Memory B cell (primary cell): ENCODE measurements at regions not wholly inside any gene's neighbourhood (a gene's known extent, or its start where the extent isn't known, plus 50 kb on each side); places are given as distances from the start of the nearest gene placed in this dataset.

Source experiments
- ATAC-seq: fragments of 150-1000 bp; cut with Tn5 transposase; 2 replicates; pipeline ENCODE4 v1.10.0; 2021; ENCODE audit warnings: low read depth, mild to moderate bottlenecking, moderate library complexity
- DNase-seq, 2 donors: peaks; one replicate each; pipeline ENCODE4 v3.0.0; 2022; ENCODE audit warnings: low spot score in 2 of 2
- H3K27ac Mint-ChIP-seq: one replicate; pipeline ENCODE4 v1.8.0; 2022; ENCODE audit warnings: mild to moderate bottlenecking, moderate library complexity, mixed read lengths
- H3K27me3 Mint-ChIP-seq: one replicate; pipeline ENCODE4 v1.8.0; 2022; ENCODE audit warnings: mixed read lengths
- H3K36me3 Mint-ChIP-seq: one replicate; pipeline ENCODE4 v1.8.0; 2022; ENCODE audit warnings: mild to moderate bottlenecking, mixed read lengths
- H3K4me1 Mint-ChIP-seq: one replicate; pipeline ENCODE4 v1.8.0; 2022; ENCODE audit warnings: mixed read lengths
- H3K4me3 Mint-ChIP-seq: one replicate; pipeline ENCODE4 v1.8.0; 2022; ENCODE audit warnings: mild to moderate bottlenecking, moderate library complexity, mixed read lengths
- H3K9me3 Mint-ChIP-seq: one replicate; pipeline ENCODE4 v1.8.0; 2022; ENCODE audit warnings: mixed read lengths

DNA sequence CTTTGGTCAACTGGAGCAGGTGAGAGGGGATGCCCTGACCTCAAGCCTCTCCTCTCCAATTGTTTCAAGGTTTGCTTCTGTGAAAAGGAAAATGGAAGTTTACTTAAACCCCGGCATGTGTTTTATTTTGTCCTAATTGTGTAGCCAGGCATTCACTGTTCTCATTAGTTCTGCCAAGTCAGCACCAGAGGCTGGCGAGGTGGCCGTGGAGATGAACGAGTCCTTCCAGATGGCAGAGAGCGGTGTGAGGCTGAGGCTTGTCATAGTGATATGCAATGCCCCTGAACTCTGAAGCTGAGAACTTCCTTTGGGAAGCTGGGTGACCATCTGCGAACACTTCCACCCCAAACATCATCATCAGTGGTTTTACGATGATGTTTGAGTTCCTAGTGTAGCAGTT, 199.6 kb downstream of the TJP1 start:
- DNase-seq (no peak), ATAC-seq (no peak)
- Mint-ChIP-seq H3K27me3 (peaks cover 2% of the 10 kb centered on the region), H3K4me3 (no peak overlapping the region), H3K27ac (no peak overlapping the region), H3K36me3 (no peaks in the 10 kb centered on the region), H3K9me3 (peaks cover 2% of the 10 kb centered on the region), H3K4me1 (no peaks in the 10 kb centered on the region)

DNA sequence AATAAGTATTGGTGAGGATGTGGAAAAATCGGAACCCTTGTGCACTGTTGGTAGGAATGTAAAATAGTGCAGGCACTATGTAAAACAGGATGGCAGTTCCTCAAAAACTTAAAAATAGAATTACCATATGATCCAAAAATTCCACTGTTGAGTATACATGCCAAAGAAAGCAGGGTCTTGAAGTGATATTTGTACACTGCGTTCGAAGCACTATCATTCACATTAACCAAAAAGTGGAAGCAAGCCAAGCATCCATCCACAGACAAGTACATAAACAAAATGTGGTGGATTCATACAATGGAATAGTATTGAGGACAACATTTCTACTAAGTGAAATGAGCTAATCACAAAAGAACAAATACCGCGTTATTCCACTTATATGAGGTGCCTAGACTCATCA, 200.7 kb downstream of the TJP1 start:
- Mint-ChIP-seq H3K27ac (no peak overlapping the region), H3K4me3 (no peak overlapping the region), H3K27me3 (peaks cover 2% of the 10 kb centered on the region), H3K36me3 (no peaks in the 10 kb centered on the region), H3K4me1 (no peaks in the 10 kb centered on the region), H3K9me3 (no peaks in the 10 kb centered on the region)
- no peak for ATAC-seq
- no peak for DNase-seq

DNA sequence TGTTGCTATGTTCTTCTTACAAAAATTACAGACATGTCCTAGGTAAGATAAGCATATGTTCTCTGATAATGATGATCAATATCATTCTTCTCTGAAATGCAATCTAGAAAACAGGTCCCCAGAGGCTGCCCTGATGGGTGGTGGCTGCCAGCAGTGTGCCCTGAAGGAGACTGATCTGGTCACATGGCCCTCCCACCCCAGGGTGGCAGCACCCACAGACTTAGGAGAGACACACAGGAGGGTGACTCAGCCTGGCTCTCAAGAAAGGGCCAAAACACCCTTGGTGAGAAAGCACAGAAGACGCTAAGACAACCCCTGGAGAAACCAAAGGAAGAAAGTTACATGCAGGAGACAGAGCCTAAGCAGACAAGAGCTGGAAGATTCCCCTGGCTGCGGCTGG, 203.7 kb downstream of the TJP1 start:
- ATAC-seq (no peak), DNase-seq (no peak)
- Mint-ChIP-seq H3K27me3 (peaks cover 2% of the 10 kb centered on the region), H3K9me3 (no peaks in the 10 kb centered on the region), H3K36me3 (no peaks in the 10 kb centered on the region), H3K4me3 (no peak overlapping the region), H3K27ac (no peak overlapping the region), H3K4me1 (no peaks in the 10 kb centered on the region)

DNA sequence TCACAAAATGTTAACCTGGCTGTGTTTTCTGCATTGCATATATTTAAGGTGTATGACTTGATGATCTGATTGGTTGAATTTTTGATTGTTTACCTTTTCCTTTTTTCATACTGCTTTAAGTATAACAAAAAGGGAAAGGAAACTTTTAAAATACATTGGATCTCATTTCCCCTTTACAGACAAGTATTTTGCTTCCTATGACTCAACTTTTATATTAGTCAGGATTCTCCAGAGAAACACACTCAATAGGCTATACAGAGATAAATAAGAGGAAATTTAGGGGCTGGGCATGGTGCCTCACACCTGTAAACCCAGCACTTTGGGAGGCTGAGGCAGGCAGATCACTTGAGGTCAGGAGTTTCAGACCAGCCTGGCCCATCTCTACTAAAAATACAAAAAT, 205.8 kb downstream of the TJP1 start:
- H3K36me3 Mint-ChIP-seq = no peaks in the 10 kb centered on the region
- no peak overlapping the region for H3K27ac Mint-ChIP-seq
- H3K4me1 Mint-ChIP-seq = no peaks in the 10 kb centered on the region
- no peaks in the 10 kb centered on the region for H3K9me3 Mint-ChIP-seq
- ATAC-seq (no peak), DNase-seq (no peak)
- H3K4me3 Mint-ChIP-seq = no peak overlapping the region
- peaks cover 4% of the 10 kb centered on the region for H3K27me3 Mint-ChIP-seq

DNA sequence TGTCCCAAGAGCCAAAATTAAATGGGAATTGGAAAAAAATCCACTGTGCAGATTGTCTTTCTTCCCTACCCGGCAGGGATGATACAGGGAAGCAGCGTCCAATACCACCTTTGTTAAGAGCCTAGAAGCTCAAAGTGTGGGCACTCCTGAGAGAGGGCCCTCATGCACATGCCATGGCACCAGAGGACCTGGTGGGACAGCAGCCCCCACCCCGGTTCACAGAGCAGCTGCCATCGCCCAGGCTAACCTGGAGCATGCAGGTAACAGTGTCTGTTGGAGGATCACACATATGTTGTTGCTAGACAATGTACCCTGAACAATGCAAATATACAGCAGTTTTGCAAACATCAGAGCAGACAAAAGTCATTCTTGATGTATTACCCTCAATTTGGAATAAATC, 206.5 kb downstream of the TJP1 start:
- no peaks in the 10 kb centered on the region for H3K4me1 Mint-ChIP-seq
- no peak for DNase-seq
- no peak overlapping the region for H3K4me3 Mint-ChIP-seq
- no peak overlapping the region for H3K27ac Mint-ChIP-seq
- ATAC-seq = no peak
- H3K27me3 Mint-ChIP-seq = peaks cover 5% of the 10 kb centered on the region
- H3K36me3 Mint-ChIP-seq = no peaks in the 10 kb centered on the region
- H3K9me3 Mint-ChIP-seq = no peaks in the 10 kb centered on the region

DNA sequence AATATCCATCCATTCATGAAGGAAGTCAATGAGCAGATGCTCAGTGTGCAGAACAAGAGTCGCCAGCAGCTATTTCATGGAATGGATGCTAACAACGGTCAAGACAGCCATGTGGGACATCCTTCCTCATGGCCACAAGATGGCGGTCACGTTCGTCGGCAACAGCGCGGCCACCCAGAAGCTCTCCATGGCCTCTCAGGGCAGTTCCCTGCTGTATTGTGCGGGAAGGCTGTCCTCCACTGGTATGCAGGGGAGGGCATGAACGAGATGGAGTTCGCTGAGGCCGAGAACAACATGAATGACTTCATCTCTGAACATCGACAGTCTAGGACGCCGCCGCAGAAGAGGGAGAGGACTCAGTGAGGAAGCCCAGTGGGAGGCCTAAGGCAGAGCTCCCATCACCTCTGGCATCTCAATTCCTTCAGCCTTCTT, 208.3 kb downstream of the TJP1 start:
- H3K4me1 Mint-ChIP-seq = no peaks in the 10 kb centered on the region
- H3K9me3 Mint-ChIP-seq = no peaks in the 10 kb centered on the region
- no peak overlapping the region for H3K27ac Mint-ChIP-seq
- H3K4me3 Mint-ChIP-seq = no peak overlapping the region
- ATAC-seq (no peak), DNase-seq (no peak)
- H3K27me3 Mint-ChIP-seq = peaks cover 4% of the 10 kb centered on the region
- no peaks in the 10 kb centered on the region for H3K36me3 Mint-ChIP-seq

DNA sequence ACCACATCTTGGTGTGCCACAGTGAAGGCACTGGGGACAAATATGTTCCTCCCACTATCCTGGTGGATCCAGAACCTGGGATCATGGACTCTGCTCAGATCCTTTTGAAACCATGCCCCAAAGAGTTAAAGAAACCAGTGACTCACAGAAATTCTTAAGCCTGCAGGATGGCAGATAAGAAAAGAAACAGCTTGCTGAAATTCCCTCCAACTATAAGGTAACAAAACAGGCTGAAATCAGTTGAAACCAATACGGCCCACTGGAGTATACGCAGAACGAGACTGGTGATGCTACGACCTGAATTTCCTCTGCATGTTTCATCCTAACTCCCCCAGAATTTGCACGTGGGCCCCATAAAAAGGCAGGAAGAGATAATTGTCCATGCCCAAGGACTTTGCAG, 209.6 kb downstream of the TJP1 start:
- Mint-ChIP-seq H3K36me3 (no peaks in the 10 kb centered on the region), H3K27ac (no peak overlapping the region), H3K4me3 (no peak overlapping the region), H3K27me3 (peaks cover 4% of the 10 kb centered on the region), H3K4me1 (no peaks in the 10 kb centered on the region), H3K9me3 (no peaks in the 10 kb centered on the region)
- DNase-seq (no peak), ATAC-seq (no peak)

DNA sequence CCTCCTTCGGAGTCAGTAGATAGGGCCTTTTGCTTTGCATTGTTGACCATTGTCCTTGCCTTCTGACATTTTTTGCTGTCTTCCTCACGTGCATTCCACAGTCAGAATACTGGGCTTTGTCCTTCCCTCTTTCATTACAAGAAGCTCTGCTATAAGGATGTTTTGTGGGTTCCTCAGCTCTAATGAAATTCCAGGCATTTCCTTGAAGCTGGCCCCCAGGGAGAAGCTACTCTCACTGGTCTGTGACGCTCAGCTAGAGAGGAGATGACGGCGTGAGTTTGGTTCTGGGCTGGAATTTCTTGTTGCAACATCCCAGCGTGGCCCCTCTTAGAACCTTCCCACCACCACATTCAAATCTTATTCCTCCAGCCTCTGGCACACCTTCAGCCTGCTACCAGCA, 210.2 kb downstream of the TJP1 start:
- H3K9me3 Mint-ChIP-seq = no peaks in the 10 kb centered on the region
- H3K36me3 Mint-ChIP-seq = no peaks in the 10 kb centered on the region
- H3K27me3 Mint-ChIP-seq = peaks cover 4% of the 10 kb centered on the region
- H3K4me3 Mint-ChIP-seq = no peak overlapping the region
- no peak overlapping the region for H3K27ac Mint-ChIP-seq
- no peak for ATAC-seq
- DNase-seq = no peak
- no peaks in the 10 kb centered on the region for H3K4me1 Mint-ChIP-seq

DNA sequence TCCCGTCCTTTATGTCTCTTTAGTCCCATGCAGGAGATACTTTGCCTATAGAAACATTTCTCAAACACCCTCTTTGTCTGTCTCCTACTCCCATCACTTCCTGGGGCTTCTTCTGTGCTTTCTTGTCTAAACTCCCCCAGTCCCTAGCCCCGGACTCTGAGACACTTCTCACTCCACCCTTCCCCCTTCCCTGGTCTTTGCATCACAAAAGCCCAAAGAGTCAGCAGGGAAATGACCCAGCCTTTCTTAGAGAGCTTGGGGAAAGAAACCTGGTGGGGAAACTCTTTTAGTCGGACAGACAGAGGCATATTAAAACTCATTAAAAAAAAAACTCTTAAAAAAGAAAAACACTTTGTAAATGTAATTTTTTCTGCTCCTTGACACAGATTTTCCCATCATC, 211.2 kb downstream of the TJP1 start:
- DNase-seq (no peak), ATAC-seq (no peak)
- no peaks in the 10 kb centered on the region for H3K4me1 Mint-ChIP-seq
- H3K36me3 Mint-ChIP-seq = no peaks in the 10 kb centered on the region
- H3K27me3 Mint-ChIP-seq = peaks cover 4% of the 10 kb centered on the region
- no peaks in the 10 kb centered on the region for H3K9me3 Mint-ChIP-seq
- no peak overlapping the region for H3K27ac Mint-ChIP-seq
- no peak overlapping the region for H3K4me3 Mint-ChIP-seq

DNA sequence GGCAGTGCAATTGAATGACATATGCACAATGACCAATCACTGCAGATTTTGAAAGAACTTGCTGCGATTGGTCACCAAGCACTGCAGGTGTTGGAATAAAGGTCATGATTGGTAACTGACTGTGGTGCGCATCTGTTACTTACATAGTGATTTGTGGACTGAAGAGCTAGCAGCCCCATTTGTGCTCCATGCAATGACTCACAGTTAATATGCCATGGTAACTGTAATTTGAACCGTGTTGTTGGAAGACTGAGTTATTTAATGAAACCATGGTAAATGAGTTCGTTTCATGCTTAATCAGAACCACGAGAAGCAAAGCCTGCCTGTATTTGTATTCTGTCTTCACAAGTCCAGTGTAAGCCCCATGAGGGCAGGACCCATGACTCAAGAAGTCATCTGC, 220.5 kb downstream of the TJP1 start:
- Mint-ChIP-seq H3K9me3 (peaks cover 2% of the 10 kb centered on the region), H3K27ac (no peak overlapping the region), H3K27me3 (peaks cover 3% of the 10 kb centered on the region), H3K4me1 (no peaks in the 10 kb centered on the region), H3K4me3 (no peak overlapping the region), H3K36me3 (no peaks in the 10 kb centered on the region)
- DNase-seq = no peak
- no peak for ATAC-seq

DNA sequence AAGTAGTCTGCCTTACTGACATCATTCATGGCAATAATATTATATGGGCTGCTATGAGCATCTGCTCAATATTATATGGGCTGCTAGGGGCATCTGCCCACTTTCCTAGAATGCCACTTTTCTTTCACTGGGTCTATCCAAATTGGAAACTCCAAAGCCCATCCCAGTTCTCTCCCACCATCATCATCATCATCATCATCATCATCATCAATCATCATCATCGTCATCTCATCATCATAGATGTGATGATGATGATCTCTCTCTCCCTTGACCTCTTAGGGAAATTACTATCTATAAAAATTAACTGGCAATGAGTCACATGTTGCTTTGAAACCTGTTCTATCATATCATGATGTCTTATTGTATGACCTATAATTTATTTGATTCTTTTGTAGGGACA, 222.0 kb downstream of the TJP1 start:
- Mint-ChIP-seq H3K36me3 (no peaks in the 10 kb centered on the region), H3K9me3 (peaks cover 2% of the 10 kb centered on the region), H3K4me1 (no peaks in the 10 kb centered on the region), H3K27me3 (peaks cover 3% of the 10 kb centered on the region), H3K27ac (no peak overlapping the region), H3K4me3 (no peak overlapping the region)
- DNase-seq (no peak), ATAC-seq (no peak)

DNA sequence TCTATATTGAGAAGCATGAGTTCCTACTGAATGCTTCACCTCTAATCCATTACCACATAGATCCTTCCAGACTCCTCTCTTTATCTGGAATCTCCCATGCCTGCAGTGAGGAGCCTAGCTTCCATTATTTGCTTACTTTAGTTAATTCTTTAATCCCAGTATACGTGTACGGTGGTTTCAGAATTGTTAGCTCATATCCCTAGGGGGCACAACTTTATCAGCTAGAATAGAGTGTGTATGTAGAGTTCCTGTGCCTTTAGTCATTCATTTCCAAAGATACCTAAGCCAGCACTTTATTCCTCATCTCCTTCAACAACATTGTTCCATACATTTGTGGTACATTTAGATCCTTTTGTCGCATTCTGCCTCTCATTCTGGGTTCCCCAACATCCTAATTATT, 226.0 kb downstream of the TJP1 start:
- no peak overlapping the region for H3K27ac Mint-ChIP-seq
- H3K4me1 Mint-ChIP-seq = no peaks in the 10 kb centered on the region
- no peaks in the 10 kb centered on the region for H3K27me3 Mint-ChIP-seq

DNA sequence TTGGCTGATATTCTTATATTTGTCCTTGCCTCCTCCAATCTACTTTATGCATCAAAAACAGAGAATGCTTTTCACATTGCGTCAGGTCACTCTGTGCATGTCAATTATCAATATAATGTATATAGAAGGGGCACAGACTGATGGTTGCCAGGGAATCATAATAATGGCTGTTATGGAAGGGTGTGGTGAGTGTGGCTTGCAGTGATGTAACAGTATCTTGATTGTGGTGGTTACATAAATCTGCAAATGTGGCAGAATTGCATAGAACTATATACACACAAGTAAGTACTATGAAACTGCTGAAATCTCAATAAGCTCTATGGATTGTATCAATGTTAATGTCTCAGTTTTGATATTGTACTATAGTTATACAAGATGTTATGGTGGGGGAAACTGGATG, 228.6 kb downstream of the TJP1 start:
- DNase-seq = no peak
- H3K4me1 Mint-ChIP-seq = no peaks in the 10 kb centered on the region
- H3K9me3 Mint-ChIP-seq = peaks cover 2% of the 10 kb centered on the region
- H3K27ac Mint-ChIP-seq = no peak overlapping the region
- no peaks in the 10 kb centered on the region for H3K36me3 Mint-ChIP-seq
- ATAC-seq = no peak
- no peaks in the 10 kb centered on the region for H3K27me3 Mint-ChIP-seq
- H3K4me3 Mint-ChIP-seq = no peak overlapping the region

More for the DNA sequence above, 226.0 kb downstream of the TJP1 start:
- peaks cover 2% of the 10 kb centered on the region for H3K9me3 Mint-ChIP-seq
- H3K36me3 Mint-ChIP-seq = no peaks in the 10 kb centered on the region
- no peak overlapping the region for H3K4me3 Mint-ChIP-seq
- no peak for ATAC-seq
- no peak for DNase-seq

DNA sequence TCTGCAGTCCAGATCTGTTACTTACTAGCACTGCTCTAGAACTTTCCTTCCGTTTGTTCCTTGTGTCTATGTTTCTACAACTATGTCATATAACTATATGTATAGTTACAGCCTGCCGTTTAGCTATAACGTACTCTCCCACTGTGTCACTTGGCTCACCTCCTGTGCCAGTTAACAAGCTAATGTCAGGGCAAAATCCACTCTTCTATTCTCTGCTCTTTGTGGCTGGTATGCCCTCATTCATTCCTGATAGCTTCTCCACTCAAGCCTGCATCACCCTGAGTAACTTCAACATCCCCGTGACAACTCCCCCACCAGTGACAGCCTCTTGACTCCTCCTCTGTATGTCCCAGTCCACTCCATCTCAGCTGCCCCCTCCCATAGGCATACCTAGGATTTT, 229.2 kb downstream of the TJP1 start:
- Mint-ChIP-seq H3K4me3 (no peak overlapping the region), H3K4me1 (no peaks in the 10 kb centered on the region), H3K36me3 (no peaks in the 10 kb centered on the region), H3K27ac (no peak overlapping the region), H3K27me3 (no peaks in the 10 kb centered on the region), H3K9me3 (peaks cover 4% of the 10 kb centered on the region)
- no peak for DNase-seq
- ATAC-seq = no peak

DNA sequence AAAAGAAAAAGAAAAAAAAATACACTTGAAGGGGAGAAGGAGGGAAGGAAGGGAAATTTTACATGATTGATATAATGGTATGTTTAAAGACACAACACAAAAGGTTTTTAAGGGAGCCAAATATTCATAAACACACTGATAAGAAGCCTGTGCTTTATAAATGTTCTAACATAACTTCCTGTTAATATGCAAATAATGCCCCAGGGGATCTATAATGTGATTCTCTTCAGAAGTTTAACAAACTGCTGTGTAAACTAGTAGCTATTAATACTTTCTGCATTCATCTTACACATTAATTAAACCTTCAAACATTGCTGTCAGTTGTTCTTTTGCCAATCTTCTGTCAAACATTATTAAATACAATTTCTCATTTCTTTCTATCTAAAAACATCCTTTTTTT, 231.6 kb downstream of the TJP1 start:
- no peak for DNase-seq
- H3K27me3 Mint-ChIP-seq = no peaks in the 10 kb centered on the region
- ATAC-seq = no peak
- no peaks in the 10 kb centered on the region for H3K4me1 Mint-ChIP-seq
- H3K9me3 Mint-ChIP-seq = peaks cover 4% of the 10 kb centered on the region
- no peaks in the 10 kb centered on the region for H3K36me3 Mint-ChIP-seq
- H3K4me3 Mint-ChIP-seq = no peak overlapping the region
- H3K27ac Mint-ChIP-seq = no peak overlapping the region

DNA sequence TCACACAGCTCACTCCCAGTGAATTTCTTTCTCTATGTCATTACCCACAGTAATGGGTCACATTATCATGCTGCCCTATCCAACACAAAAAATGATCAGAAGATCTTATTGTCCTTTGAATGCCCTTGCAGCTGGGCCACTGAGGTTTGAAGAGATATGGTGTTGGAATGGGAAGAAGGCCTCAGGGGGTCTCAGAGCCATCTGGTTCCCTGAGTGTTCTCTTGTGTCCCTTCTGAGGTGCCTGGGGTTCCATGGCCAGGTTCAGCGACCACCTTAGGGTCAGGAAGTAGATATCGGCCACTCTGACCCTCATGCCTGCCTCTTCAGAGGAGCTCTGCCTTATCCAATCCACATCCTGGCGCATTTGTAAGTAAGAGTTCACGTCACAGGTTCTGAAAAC, 232.3 kb downstream of the TJP1 start:
- ATAC-seq = no peak
- H3K4me3 Mint-ChIP-seq = no peak overlapping the region
- H3K4me1 Mint-ChIP-seq = no peaks in the 10 kb centered on the region
- H3K36me3 Mint-ChIP-seq = no peaks in the 10 kb centered on the region
- no peak overlapping the region for H3K27ac Mint-ChIP-seq
- peaks cover 3% of the 10 kb centered on the region for H3K27me3 Mint-ChIP-seq
- peaks cover 4% of the 10 kb centered on the region for H3K9me3 Mint-ChIP-seq
- no peak for DNase-seq
